ENCODE measurements at regions not wholly inside any gene's neighbourhood (a gene's known extent, or its start where the extent isn't known, plus 50 kb on each side); places are given as distances from the start of the nearest gene placed in this dataset.
"Not testable (repeated sequence)": the region's sequence is repeated elsewhere in the genome, so short reads cannot be mapped to it uniquely, and the experiment has no call there.

DNA sequence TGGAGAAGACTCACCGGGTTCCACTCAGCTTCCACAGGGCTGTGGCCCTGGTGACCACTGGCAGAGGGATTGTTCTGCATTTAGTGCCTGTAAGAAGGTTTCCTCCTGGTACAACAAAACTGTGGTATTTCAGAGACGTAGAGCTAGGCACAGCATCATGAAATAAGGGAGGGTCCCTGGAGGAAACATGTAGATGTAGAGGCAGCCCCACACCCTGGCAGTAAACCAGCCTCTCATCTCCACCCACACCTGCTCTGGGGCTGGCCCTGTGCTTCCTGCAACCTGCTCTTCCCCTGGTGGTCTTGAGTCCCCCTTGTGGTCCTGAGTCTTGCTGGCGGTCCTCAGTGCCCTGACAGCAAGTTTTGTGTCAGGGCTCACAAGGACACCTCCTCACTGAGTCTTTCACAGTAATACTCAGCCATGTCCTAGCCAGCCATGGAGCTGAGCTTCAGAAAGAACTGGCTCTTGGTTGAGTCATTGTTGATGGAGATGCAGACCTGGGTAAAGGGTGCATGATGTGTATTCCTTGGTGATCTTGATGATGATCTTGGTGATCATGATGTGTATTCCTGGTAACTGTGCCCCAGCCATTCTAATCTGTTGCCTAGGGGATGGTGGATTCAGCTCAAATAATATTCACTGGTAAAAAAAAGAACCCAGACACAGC, 121.8 kb downstream of the OR4M2 start:
- DNase-seq = peak in 1 of 2 experiments; percentile 0

- not testable (repeated sequence) for DNase-seq
Observed at GRCh38 chr15:22203208-22203607, 122.9 kb downstream of the OR4M2 start.

GRCh38 chr15:22209086-22209485, 128.8 kb downstream of the OR4M2 start:
- not testable (repeated sequence) for DNase-seq

- DNase-seq = not testable (repeated sequence)
Observed at GRCh38 chr15:22222596-22222995, 142.3 kb downstream of the OR4M2 start.

DNA sequence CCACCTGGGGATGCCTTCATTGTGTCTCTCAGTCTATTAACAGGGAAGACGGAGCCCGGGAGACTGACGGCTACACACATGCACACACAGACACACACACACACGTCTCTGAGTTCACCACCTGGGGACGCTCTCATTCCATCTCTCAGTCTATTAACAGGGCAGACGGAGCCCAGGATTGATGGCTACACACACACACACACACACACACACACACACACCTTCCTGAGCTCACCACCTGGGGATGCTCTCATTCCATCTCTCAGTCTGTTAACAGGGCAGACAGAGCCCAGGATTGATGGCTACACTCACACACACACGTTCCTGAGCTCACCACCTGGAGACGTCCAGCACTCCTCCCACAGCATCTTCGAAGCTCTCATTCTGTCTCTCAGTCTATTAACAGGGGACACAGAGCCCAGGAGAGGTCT, 143.9 kb downstream of the OR4M2 start:
- no peak for DNase-seq

DNA sequence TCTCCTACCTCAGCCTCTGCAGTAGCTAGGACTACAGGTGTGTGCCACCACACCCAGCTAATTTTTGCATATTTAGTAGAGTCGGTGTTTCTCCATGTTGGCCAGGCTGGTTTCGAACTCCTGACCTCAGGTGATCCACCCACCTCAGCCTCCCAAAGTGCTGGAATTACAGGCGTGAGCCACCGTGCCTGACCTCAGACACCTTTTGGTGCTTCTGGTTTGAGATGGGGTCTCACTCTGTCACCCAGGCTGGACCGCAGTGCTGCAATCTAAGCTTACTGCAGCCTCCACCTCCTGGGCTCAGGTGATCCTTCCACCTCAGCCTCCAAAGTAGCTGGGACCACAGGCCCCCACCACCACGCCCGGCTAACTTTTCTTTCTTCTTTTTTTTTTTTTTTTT, 144.6 kb downstream of the OR4M2 start:
- DNase-seq = not testable (repeated sequence)

GRCh38 chr15:22226034-22226790, 145.9 kb downstream of the OR4M2 start:
- no peak for DNase-seq

DNA sequence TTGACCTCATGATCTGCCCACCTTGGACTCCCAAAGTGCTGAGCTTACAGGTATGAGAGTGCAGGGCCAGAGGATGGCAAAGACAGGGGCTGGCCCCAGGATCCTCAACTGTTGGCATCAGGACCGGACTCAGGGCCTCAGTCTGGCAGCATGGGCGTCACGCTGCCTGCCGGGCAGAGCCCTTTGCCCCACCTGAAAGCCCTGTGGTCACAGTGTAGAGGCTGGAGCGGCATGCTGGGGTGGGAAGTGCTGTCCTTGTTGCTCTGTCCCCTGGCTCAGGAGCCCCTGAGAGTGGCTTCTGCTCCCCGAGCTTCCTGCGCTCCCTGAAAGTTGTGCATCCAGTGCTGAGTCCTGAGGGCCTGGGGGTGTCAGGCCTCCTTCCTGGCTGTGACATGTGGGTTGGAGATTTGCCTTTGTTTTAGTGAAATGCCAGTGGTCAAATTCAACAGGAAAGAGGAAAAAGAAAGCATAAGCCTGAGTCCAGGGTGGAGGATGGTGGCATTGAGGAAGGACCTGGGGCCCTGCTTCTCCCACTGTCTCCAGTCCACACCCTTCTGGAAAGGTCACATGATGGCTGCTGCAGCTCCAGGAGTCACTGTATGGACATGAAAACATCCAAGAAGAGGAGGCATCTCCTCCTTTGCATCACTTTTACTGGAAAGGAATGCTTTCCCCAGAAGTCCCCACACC, 147.2 kb downstream of the OR4M2 start:
- no peak for DNase-seq

DNA sequence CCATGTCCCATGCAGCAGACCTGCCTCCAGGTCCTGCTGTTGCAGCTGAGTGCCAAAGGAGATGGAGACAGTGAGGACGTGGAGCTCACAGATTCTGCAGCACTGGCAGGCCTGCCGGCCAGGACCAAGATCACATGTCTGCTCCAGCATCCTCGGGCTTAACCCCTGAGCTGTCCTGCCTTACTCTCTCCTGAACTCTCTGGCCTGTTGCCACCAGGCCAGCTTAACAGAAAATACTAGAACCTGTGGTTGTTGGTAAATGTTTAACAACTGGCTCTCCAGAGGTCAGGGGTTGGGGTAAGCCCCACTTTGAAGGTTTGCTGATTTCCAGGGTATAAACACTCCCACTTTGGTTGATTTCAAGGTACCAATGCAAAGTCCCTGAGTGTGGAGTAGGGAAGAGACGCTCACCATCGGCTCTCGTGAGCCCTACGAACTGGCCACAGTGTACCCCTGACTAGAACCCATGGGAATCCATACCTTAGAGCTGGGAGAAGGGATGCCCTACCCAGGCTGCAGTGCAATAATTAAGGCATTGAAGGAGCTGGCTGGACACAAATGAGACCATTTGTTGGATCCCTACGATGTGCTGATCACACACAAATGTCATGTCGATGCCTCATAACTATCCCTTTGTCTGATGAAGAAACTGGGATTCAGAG, 147.9 kb downstream of the OR4M2 start:
- DNase-seq = no peak

DNA sequence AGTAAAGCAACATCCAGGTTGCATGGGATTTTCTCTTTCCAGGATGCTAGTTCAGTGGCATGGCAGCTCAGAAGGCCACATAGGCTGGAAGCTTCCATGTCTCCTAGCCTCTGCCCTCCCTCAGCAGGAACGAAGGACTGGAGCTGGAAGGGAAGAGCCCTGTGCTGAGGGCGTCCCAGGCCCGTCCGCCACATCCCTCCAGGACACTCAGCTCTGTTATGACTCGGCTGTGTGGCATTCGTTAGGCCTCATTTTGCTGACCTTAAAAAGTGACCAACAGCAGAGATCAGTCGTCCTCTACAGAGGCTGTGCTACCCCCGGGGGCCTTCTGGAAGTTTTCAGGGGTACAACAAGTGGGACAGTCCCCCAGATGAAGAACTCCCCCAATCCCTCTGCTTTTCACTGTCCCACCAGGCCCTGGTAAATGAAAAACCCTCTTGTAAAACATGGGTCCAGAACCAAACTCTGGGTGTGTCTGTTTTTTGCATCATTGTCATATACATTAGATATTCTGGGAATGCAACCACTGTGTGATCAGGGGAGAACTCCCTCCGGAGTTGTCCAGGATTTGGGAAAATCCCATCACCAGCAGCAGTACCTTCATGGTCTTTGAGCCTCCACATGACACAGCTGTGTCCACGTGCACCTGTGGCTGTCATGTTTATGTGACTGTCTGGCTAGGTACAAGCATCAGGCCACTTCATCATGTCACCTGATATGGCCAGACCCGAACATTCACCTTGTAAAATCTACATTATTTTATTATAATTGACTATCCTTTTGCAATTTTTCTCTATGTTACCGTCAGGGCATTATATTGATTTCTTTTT, 149.9 kb downstream of the OR4M2 start:
- no peak for DNase-seq

GRCh38 chr15:22231603-22232002, 151.3 kb downstream of the OR4M2 start:
- DNase-seq = no peak

GRCh38 chr15:22232675-22233074, 152.3 kb downstream of the OR4M2 start:
- no peak for DNase-seq

DNA sequence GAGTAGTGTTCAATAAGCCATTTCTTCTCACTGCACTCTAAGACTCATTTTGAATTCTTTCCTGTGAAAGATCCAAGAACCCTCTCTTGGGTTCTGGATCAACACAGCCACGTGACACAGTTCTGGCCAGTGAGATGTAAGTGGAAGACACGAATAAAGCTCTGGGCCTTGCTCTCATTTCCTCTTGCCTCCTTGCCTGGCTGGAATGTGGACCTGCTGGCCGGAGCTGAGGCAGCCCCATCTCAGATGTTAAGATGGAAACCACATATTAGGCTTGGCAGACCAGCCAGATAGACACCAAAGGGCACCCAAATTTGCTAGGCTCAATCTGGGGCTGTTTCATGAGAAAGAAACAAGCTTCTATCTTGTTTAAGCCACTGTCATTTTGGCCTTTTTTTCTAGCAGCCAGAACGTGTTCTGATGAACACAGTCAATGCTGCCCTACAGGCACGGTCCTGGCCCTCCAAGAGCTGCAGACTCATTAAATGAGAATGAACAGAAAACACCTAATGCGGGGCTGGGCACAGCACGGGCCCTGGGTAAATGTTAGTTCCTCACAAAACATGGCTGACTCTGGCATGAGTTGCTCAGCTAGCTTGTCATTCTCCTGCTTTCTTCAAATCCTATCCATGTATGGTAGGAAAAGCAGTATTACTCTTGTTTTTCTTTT, 155.1 kb downstream of the OR4M2 start:
- not testable (repeated sequence) for DNase-seq

DNA sequence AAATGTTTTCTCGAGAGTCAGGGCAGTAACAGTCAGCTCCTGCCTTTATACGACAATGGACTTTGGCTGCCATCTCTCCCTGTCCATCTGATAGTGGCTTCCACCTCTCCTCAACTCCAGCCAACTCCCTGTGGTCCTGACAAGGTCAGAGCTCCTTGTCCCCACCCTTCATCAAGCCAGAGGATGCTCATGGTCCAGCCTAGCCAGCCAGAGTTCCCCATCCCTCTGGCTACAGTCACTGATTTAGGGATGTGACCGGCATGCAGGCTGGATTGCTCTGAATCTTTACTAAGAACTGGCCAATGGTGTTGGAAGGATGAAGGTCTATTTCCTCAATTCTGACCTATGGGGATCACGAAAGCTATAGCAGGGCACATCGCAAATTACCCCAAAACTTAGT, 156.1 kb downstream of the OR4M2 start:
- DNase-seq = no peak

DNA sequence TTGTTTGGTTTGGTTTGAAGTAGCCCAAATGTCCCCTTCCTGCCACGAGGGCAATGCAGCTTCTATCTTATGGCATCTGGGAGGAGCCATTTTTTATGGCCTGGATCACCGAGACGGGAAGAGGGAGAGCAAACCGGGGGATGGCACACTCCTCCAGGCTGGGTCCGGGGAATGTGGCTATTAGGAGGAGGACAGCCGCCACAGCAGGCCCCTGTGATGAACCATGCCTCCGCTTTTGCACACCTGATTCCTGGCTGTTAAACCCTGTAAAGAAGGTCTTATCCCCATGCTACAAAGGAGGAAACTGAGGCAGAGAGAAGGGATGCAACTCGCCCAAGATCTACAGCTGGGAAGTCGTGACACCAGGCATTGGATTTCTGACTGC, 157.6 kb downstream of the OR4M2 start:
- DNase-seq = no peak

DNA sequence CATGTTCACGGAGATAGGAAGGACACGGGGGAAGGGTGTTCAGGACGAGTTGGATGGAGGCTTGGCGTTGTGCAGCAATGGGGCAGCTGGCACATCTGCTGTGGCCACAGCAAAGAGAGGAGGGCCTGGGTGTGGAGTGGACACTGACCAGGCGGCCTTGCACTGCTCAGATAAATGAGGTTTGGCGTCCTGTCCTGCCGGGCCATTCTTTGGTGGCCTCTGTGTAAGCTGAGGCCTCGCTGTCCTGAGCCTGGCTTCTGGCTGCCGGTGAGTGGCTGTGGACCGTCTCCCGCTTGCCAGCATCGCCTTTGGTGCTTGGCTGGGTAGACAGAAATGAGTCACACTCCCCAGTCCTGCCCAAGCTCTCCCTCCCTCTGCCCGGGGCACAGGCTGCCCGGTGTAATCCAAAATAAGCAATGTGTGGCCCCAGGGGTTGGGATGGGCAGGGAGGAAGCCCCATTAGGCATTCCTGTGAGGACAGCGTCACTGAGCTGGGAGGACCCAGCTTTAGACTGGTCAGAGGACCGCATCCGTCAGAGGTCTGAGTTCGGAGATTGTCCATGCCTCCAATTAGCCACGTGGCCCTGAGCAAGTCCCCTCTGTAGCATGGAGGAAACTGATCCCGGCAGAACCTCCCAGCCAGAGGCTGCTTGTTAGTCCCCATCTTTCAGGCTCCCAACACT, 158.1 kb downstream of the OR4M2 start:
- DNase-seq = not testable (repeated sequence)

DNA sequence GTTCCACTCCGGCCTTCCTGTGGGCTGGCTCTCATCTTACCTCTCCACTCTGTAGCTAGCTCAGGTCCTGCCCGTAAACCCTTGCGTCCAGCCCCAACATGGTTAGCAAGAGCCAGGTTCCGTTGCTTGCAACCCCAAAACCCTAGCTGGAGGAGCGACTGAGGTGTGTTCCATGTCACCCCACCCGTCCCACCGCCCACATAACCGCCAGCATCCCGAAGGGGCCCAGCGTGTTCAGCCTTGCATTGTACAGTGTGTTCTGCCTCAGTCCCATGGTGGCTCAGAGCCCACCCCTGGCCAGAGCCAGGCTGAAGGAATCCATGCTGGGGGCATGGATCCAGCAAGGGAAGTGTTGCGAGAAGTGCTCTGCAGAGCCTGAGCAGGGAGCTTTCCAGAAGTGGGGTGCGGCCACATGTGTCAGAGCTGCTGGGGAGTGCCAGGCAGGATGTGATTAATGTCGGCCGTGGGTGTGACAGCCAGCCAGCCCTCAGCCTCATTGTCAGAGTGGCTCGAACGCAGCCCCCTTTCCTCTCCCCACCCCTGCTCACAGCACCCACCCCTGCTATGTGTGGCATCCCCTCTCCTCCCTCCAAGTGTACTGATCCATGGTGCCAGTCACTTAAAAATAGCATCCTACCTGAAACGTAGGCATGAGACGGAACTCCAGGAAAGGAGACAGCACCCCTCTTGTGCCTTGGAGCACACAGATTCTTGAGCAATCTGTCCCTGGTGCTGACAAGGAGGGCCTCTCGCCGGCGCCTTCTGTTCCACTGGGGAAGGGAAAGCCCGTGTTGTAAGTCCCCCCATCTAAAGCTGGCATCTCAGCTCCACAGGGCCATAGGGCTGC, 158.9 kb downstream of the OR4M2 start:
- DNase-seq = peak in 1 of 2 experiments; percentile 24

DNA sequence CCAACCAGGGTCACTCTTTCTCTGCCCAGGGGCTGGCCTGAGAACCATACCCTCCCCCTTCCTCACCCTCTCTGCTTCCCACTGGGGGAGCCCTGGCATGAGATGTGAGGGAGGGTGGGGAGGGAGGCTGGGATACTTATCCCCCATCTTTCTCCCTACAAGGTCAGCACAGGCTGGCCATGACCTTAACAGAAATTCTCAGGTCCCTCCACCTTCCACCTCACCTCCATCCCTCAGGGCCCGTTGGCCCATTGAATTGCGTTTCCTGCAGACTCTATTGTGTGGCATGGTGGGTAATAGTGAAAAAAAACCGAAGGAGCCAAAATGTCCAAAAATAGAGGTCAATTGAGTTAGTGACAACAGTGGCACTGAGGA, 159.5 kb downstream of the OR4M2 start:
- no peak for DNase-seq

DNA sequence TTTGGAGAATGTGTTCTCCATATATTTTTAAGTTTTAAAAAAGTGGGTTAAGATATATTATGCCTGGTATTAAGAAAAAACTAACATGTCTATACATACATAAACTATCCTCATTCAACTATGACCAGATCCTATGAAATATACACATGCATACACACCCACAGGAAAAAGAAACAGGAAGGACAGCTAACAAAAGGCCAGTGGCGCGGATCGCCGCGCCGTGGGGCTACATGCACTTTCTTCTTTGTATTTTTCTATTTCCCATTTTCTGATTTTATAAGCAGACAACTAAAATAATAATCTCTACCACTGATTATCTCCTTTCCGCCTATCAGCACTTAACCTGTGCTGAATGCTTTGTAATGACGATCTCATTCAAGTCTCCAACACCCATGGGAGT, 160.1 kb downstream of the OR4M2 start:
- DNase-seq = no peak

DNA sequence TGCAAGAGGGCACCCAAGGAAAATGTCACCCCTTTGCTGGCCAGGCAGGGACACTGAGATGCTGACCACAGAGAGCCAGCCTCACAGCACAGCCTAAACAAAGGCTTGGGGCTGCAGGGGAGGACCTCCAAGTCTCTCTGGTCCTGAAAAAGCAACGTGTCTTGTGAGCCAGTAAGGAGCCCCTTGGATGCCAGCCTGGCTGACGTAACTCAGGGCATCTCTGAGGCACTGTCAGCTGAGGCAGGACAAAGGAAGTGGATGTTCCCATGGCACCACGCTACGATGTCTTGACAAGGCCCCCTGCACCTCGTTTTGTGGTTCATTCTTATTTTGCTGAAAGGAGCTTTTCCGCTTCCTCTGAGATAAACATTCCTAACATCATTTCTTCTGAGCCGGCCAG, 160.7 kb downstream of the OR4M2 start:
- DNase-seq = no peak
